Hepatocyte (in vitro differentiated cells): ENCODE measurements at regions not wholly inside any gene's neighbourhood (a gene's known extent, or its start where the extent isn't known, plus 50 kb on each side); places are given as distances from the start of the nearest gene placed in this dataset.

ENCODE experiments used
- DNase-seq: peaks from one replicate; pipeline ENCODE4 v3.0.0-alpha.2; 2016; ENCODE audit warnings: low spot score
- H2AFZ ChIP-seq: fragments of 200-600 bp; sonication (generic); 2 replicates; pipeline ENCODE4 v1.6.0; 2016; ENCODE audit warnings: antibody characterized with exemption, mild to moderate bottlenecking
- H3K27ac ChIP-seq: fragments of 200-600 bp; sonication (generic); 2 replicates; pipeline ENCODE4 v1.5.1; 2016; ENCODE audit warnings: mild to moderate bottlenecking
- H3K27me3 ChIP-seq: fragments of 200-600 bp; sonication (generic); 2 replicates; pipeline ENCODE4 v1.6.1; 2016
- H3K36me3 ChIP-seq: fragments of 200-600 bp; sonication (generic); replicated peaks from 2 replicates; pipeline ENCODE4 v1.5.1; 2016; ENCODE audit warnings: low read depth; ENCODE audit not compliant: insufficient read depth
- H3K4me1 ChIP-seq: fragments of 200-600 bp; sonication (generic); 2 replicates; pipeline ENCODE4 v1.5.1; 2016; ENCODE audit warnings: mild to moderate bottlenecking, moderate library complexity; ENCODE audit not compliant: insufficient read depth
- H3K4me2 ChIP-seq: fragments of 200-600 bp; sonication (generic); 2 replicates; pipeline ENCODE4 v1.6.0; 2016
- H3K4me3 ChIP-seq: fragments of 200-600 bp; sonication (generic); 2 replicates; pipeline ENCODE4 v1.5.1; 2016; ENCODE audit warnings: mild to moderate bottlenecking
- H3K79me2 ChIP-seq: fragments of 200-600 bp; sonication (generic); 2 replicates; pipeline ENCODE4 v1.6.0; 2017; ENCODE audit warnings: mild to moderate bottlenecking
- H3K9me2 ChIP-seq: fragments of 200-600 bp; sonication (generic); replicated peaks from 2 replicates; pipeline ENCODE4 v1.6.0; 2017; ENCODE audit warnings: mild to moderate bottlenecking; ENCODE audit not compliant: insufficient read depth
- H3K9me3 ChIP-seq: fragments of 200-600 bp; sonication (generic); 2 replicates; pipeline ENCODE4 v1.5.1; 2016; ENCODE audit warnings: low read depth, mild to moderate bottlenecking
- H4K20me1 ChIP-seq: fragments of 200-600 bp; sonication (generic); 2 replicates; pipeline ENCODE4 v1.6.0; 2016; ENCODE audit warnings: mild to moderate bottlenecking; ENCODE audit not compliant: insufficient read depth, poor library complexity, severe bottlenecking
- CTCF ChIP-seq: fragments of 200-600 bp; sonication (generic); IDR thresholded peaks from 2 replicates; pipeline ENCODE4 v1.5.1; 2016; ENCODE audit warnings: antibody characterized with exemption, mild to moderate bottlenecking; ENCODE audit not compliant: poor library complexity
- EZH2 ChIP-seq: fragments of 200-600 bp; sonication (generic); IDR thresholded peaks from 2 replicates; pipeline ENCODE4 v1.6.1; 2016; ENCODE audit warnings: antibody characterized with exemption, mild to moderate bottlenecking, borderline replicate concordance
- EZH2phosphoT487 ChIP-seq: fragments of 200-600 bp; sonication (generic); IDR thresholded peaks from one replicate; pipeline ENCODE4 v1.6.1; 2018; ENCODE audit warnings: antibody characterized with exemption, mild to moderate bottlenecking, low read depth, moderate library complexity; ENCODE audit not compliant: unreplicated experiment, severe bottlenecking
- WGBS: methylation state at CpG from one replicate; pipeline ENCODE4 v1.1.6; 2016; ENCODE audit warnings: low lambda C conversion rate; ENCODE audit errors: missing lambda C conversion rate; 5-methylcytosine and 5-hydroxymethylcytosine counted together

- Histone ChIP-seq H2AFZ (no peak overlapping the region), H3K27ac (no peak overlapping the region), H3K9me2 (no peaks in the 10 kb centered on the region), H3K9me3 (no peaks in the 10 kb centered on the region), H3K4me1 (no peaks in the 10 kb centered on the region), H3K27me3 (no peaks in the 10 kb centered on the region), H4K20me1 (no peaks in the 10 kb centered on the region), H3K4me2 (no peak overlapping the region), H3K36me3 (no peaks in the 10 kb centered on the region), H3K79me2 (no peaks in the 10 kb centered on the region), H3K4me3 (no peak overlapping the region)
- 73% methylated on average over 2 of the region's 2 CpGs for WGBS
- TF ChIP-seq EZH2, result no peak
- TF ChIP-seq EZH2phosphoT487, result no peak
- no peak for TF ChIP-seq CTCF
- DNase-seq, result no peak
These were observed 833.2 kb upstream of the RBFOX1 start for GRCh38 chr16:6499413-6499812.

DNA sequence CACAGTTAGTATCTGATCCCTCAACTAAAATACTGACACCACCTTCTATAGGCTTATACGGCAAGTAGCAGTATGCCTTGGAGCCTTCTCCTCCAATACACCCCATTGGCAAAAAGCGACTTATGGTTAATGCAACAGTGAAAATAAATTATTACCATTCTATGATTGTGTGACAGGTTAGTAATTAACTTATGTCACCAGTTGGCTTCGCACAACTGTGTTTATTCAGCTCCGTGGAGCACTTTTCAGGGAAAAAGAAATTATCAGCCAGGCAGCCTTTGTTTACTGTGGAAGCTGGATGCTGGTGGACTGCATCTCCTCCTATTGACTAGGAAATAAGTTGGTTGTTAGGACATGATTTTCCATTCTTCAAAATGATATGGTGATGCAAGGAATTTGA is 833.8 kb upstream of the RBFOX1 start:
- H3K4me3 ChIP-seq, result no peak overlapping the region
- H2AFZ ChIP-seq, result no peak overlapping the region
- H3K9me3 ChIP-seq, result no peaks in the 10 kb centered on the region
- H3K4me2 ChIP-seq, result no peak overlapping the region
- no peaks in the 10 kb centered on the region for H3K27me3 ChIP-seq
- no peak for TF ChIP-seq EZH2phosphoT487
- DNase-seq, result no peak
- H4K20me1 ChIP-seq, result no peaks in the 10 kb centered on the region
- H3K36me3 ChIP-seq, result no peaks in the 10 kb centered on the region
- no peaks in the 10 kb centered on the region for H3K9me2 ChIP-seq
- H3K79me2 ChIP-seq, result no peaks in the 10 kb centered on the region
- H3K4me1 ChIP-seq, result no peaks in the 10 kb centered on the region
- no peak overlapping the region for H3K27ac ChIP-seq
- WGBS, result 66% methylated on average over 4 of the region's 4 CpGs

GRCh38 chr16:6496996-6497395 is 835.6 kb upstream of the RBFOX1 start:
- Histone ChIP-seq H3K4me1 (no peaks in the 10 kb centered on the region), H3K27me3 (no peaks in the 10 kb centered on the region), H3K4me3 (no peak overlapping the region), H3K4me2 (no peak overlapping the region), H3K79me2 (no peaks in the 10 kb centered on the region), H3K27ac (no peak overlapping the region), H2AFZ (no peak overlapping the region), H4K20me1 (no peaks in the 10 kb centered on the region), H3K36me3 (no peaks in the 10 kb centered on the region), H3K9me3 (no peaks in the 10 kb centered on the region), H3K9me2 (no peaks in the 10 kb centered on the region)
- 76% methylated on average over 2 of the region's 2 CpGs for WGBS
- no peak for TF ChIP-seq EZH2phosphoT487
- TF ChIP-seq CTCF, result no peak
- no peak for TF ChIP-seq EZH2
- no peak for DNase-seq

- H3K79me2 ChIP-seq, result no peaks in the 10 kb centered on the region
- H3K4me3 ChIP-seq, result no peak overlapping the region
- no peak for DNase-seq
- no peaks in the 10 kb centered on the region for H4K20me1 ChIP-seq
- H3K4me2 ChIP-seq, result no peak overlapping the region
- H3K36me3 ChIP-seq, result no peaks in the 10 kb centered on the region
- no peak overlapping the region for H3K27ac ChIP-seq
- no peak overlapping the region for H2AFZ ChIP-seq
- no peaks in the 10 kb centered on the region for H3K9me2 ChIP-seq
- TF ChIP-seq CTCF (no peak), EZH2 (no peak), EZH2phosphoT487 (no peak)
- H3K27me3 ChIP-seq, result no peaks in the 10 kb centered on the region
- H3K4me1 ChIP-seq, result no peaks in the 10 kb centered on the region
- 79% methylated on average over 7 of the region's 7 CpGs for WGBS
- no peaks in the 10 kb centered on the region for H3K9me3 ChIP-seq
These were observed 837.0 kb upstream of the RBFOX1 start for GRCh38 chr16:6495486-6496210.
